ENCODE measurements at regions not wholly inside any gene's neighbourhood (a gene's known extent, or its start where the extent isn't known, plus 50 kb on each side); places are given as distances from the start of the nearest gene placed in this dataset.
"Not testable (repeated sequence)": the region's sequence is repeated elsewhere in the genome, so short reads cannot be mapped to it uniquely, and the experiment has no call there.

GRCh38 chr1:172918478-172918877, 132.3 kb downstream of the TNFSF18 start:
- no peak for DNase-seq

GRCh38 chr1:172926070-172926469, 124.7 kb downstream of the TNFSF18 start:
- DNase-seq = no peak

- peak; percentile 42 to 47 (median 45) for DNase-seq
These were observed 122.3 kb downstream of the TNFSF18 start for GRCh38 chr1:172928412-172928811.

GRCh38 chr1:172929006-172929405, 121.7 kb downstream of the TNFSF18 start:
- peak in 1 of 3 donors; percentile 37 for DNase-seq

GRCh38 chr1:172930142-172930541, 120.6 kb downstream of the TNFSF18 start:
- DNase-seq = no peak

- no peak for DNase-seq
These were observed 119.4 kb downstream of the TNFSF18 start for GRCh38 chr1:172931340-172931739.

GRCh38 chr1:172931761-172932160, 119.0 kb downstream of the TNFSF18 start:
- DNase-seq = no peak

- DNase-seq = no peak
These were observed 117.8 kb downstream of the TNFSF18 start for GRCh38 chr1:172932981-172933380.

- no peak for DNase-seq
These were observed 116.4 kb downstream of the TNFSF18 start for GRCh38 chr1:172934417-172934762.

GRCh38 chr1:172935062-172935592, 115.6 kb downstream of the TNFSF18 start:
- no peak for DNase-seq

- no peak for DNase-seq
These were observed 114.6 kb downstream of the TNFSF18 start for GRCh38 chr1:172936088-172936645.

GRCh38 chr1:172938681-172939080, 112.1 kb downstream of the TNFSF18 start:
- DNase-seq = no peak

GRCh38 chr1:172939475-172939874, 111.3 kb downstream of the TNFSF18 start:
- DNase-seq = no peak

- DNase-seq = peak in 1 of 3 donors; percentile 71
These were observed 110.4 kb downstream of the TNFSF18 start for GRCh38 chr1:172940174-172940855.

- no peak for DNase-seq
These were observed 109.3 kb downstream of the TNFSF18 start for GRCh38 chr1:172941471-172941870.

- no peak for DNase-seq
These were observed 108.8 kb downstream of the TNFSF18 start for GRCh38 chr1:172941945-172942344.

GRCh38 chr1:172943138-172943537, 107.6 kb downstream of the TNFSF18 start:
- DNase-seq = not testable (repeated sequence)

- no peak for DNase-seq
These were observed 105.8 kb downstream of the TNFSF18 start for GRCh38 chr1:172944931-172945330.

- DNase-seq = no peak
These were observed 103.8 kb downstream of the TNFSF18 start for GRCh38 chr1:172946814-172947507.

- peak in 1 of 3 donors; percentile 69 for DNase-seq
These were observed 102.3 kb downstream of the TNFSF18 start for GRCh38 chr1:172948457-172948856.

- no peak for DNase-seq
These were observed 101.6 kb downstream of the TNFSF18 start for GRCh38 chr1:172949096-172949495.

GRCh38 chr1:172950528-172950927, 100.2 kb downstream of the TNFSF18 start:
- DNase-seq = no peak
